NCI-H524 treated with DMSO at 0.1 percent for 48 hours (cell line): ENCODE measurements at regions not wholly inside any gene's neighbourhood (a gene's known extent, or its start where the extent isn't known, plus 50 kb on each side); places are given as distances from the start of the nearest gene placed in this dataset.

ENCODE experiments used
- DNase-seq: peaks from one replicate; lab custom pipeline; 2025; lab: John Stamatoyannopoulos, UW

DNA sequence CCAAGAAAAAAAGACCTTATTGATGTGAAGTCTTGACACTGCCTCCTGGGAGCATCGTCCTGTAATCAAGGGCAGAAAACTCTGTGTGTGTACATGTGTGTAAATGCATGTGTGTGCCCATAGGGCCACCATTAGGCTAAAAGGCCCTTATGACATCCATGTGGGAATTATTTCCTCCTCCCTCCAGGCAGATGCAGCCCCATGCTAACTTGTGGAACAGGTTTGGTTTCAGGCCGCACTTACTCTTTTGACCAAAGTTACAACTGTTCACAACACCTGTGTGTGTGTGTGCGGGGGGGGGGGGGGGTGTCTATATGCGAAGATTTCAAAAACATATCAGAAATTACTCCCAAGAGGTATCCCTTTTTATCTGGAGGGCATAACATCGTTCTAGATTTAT is 87.4 kb upstream of the SLC14A2 start:
- no peak for DNase-seq

GRCh38 chr18:45528712-45529336 is 86.5 kb upstream of the SLC14A2 start:
- no peak for DNase-seq

DNA sequence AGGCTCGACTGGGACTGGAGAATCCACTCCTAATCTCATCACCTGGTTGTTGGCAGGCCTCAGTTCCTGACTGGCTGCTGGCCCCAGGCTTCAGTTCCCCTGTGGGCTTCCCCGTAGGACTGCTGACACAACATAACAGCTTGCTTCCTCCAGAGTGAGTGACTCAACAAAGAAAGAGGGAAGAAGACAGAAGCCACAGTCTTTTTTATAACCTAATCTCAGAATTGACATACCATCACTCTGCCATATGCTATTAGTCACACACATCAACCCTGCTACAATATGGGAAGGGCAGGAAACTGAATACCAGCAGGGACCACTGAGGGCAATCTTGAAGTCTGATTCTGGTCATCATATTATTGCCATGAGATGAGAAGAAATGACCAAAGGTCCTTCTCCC is 76.8 kb upstream of the SLC14A2 start:
- DNase-seq, result no peak

- no peak for DNase-seq
Observed at GRCh38 chr18:45539491-45539891, 75.8 kb upstream of the SLC14A2 start.

- DNase-seq, result no peak
Observed at GRCh38 chr18:45540125-45540524, 75.2 kb upstream of the SLC14A2 start.

DNA sequence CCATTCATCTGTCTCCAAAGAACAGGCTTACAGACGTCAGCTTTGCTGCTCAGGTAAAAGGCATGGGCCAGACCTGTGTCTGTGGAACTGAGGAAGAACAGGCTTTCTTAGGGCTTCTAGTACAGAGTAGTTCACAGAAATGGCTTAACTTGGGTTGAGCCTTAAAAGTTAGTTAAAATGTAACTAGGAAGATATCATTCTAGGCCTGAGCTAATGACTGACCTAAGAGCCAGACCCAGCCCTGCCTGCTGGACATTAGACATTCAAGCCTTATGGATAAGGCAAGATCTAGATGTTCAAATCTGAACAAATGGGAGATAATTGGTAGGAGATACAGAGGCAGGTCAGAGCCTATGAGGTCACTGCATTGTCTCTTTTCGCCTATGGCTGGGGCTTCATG is 73.9 kb upstream of the SLC14A2 start:
- no peak for DNase-seq

GRCh38 chr18:45542043-45542442 is 73.2 kb upstream of the SLC14A2 start:
- no peak for DNase-seq

GRCh38 chr18:45547910-45548309 is 67.4 kb upstream of the SLC14A2 start:
- no peak for DNase-seq

DNA sequence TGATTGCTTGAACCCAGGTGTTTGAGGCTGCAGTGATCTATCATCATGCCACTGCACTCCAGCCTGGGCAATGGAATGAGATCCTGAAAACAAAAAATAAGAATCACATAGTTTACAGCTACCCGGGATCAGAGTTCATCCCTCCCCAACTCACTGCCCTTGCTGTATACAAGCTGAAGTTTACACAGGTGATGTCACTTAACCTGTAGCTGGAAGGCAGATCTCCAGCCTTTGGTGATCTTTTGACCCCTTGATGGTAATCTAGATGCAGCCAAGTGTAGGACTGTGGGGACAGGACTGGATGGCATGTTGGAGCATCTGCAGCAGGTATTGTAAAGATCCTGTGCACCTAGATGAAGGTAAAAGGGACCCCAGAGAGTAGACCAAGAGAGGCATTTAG is 66.7 kb upstream of the SLC14A2 start:
- no peak for DNase-seq

GRCh38 chr18:45549290-45549689 is 66.0 kb upstream of the SLC14A2 start:
- peak; percentile 25 for DNase-seq

GRCh38 chr18:45551142-45551815 is 64.0 kb upstream of the SLC14A2 start:
- no peak for DNase-seq

DNA sequence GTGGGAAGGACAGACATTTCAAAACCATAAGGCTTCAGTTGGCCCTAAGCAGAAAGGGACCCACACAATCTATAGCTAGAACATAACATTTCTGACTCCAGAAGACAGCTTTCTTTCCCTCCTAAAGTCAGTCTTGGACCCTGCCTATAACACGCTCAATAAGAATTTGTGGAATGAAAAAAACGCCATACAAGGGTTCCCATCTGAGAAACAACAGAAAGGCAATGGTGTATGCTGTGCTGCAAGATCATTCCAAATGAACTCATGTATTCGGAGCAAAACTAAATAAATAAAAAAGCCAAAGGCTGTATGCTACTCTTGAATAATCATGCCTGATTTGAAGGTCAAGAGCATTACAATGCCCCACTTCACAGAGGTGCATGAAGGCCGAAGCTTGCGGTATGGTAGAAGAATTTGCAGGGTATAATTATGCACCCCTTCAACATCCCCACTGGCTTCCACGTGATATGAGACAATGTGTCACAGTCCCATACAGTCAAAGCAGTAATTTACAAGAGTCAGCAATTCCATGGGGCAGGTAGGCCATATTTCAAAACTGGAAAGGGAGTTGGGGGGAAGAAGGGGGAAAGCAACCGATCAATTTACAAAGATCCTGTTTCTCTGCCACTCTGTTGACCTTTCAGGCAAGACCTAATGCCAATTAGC is 61.4 kb upstream of the SLC14A2 start:
- no peak for DNase-seq

DNA sequence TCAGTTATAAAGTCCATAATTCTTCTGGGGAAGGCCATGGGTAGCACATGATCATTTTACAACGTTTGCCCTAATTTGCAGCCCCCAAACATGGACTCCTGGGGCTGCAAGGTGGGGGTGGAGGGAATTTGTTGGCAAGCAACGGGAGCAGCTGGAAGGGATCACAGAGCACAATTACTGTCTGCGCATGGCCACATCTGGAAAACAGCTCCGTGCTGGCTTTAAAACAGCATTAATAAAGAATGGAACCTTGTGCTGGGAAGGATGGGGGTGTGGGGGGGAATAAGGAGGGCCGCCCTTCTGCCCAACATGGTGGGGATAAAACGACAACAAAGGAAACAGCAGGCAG is 60.9 kb upstream of the SLC14A2 start:
- no peak for DNase-seq

- DNase-seq, result no peak
Observed at GRCh38 chr18:45556222-45556621, 59.1 kb upstream of the SLC14A2 start.

DNA sequence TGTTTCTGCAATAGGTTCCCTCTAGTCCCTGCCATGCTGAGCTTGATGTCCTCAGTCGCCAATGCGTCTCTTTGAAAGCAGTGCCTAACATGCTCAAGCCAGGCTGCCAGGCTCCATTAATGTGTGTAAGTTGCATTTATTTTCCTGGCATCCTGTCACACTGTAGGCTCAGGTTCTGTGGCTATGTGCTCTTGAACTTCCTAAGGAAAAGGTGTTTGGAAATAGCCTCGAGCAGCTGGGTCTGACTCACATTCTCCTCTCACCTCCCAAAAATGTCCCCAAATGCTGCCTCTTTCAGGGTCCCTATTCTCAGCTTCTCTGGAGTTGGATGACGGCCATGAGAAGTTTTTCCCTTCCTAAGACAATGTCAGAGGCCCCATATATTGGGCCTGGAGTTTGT is 58.0 kb upstream of the SLC14A2 start:
- no peak for DNase-seq

DNA sequence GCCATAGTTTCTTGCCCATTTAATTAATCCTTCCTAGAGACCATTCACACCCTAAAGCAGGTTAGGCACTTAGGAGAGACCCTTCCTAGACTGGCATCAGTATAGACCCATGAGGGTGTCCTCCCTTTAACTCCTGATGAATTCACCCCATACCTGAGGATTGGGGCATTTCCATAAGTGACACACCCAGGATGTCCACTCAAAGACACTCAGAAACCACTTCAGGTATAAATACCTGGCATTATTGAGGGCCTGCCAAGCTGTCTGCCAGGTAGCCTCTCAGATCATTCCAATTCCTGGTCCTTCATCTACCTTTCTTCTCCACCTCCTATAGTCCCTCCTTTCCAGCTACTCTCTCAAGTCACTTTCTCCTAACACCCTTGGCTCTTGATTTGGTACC is 57.5 kb upstream of the SLC14A2 start:
- no peak for DNase-seq

GRCh38 chr18:45559258-45559657 is 56.0 kb upstream of the SLC14A2 start:
- DNase-seq, result no peak

GRCh38 chr18:45560870-45561269 is 54.4 kb upstream of the SLC14A2 start:
- no peak for DNase-seq

DNA sequence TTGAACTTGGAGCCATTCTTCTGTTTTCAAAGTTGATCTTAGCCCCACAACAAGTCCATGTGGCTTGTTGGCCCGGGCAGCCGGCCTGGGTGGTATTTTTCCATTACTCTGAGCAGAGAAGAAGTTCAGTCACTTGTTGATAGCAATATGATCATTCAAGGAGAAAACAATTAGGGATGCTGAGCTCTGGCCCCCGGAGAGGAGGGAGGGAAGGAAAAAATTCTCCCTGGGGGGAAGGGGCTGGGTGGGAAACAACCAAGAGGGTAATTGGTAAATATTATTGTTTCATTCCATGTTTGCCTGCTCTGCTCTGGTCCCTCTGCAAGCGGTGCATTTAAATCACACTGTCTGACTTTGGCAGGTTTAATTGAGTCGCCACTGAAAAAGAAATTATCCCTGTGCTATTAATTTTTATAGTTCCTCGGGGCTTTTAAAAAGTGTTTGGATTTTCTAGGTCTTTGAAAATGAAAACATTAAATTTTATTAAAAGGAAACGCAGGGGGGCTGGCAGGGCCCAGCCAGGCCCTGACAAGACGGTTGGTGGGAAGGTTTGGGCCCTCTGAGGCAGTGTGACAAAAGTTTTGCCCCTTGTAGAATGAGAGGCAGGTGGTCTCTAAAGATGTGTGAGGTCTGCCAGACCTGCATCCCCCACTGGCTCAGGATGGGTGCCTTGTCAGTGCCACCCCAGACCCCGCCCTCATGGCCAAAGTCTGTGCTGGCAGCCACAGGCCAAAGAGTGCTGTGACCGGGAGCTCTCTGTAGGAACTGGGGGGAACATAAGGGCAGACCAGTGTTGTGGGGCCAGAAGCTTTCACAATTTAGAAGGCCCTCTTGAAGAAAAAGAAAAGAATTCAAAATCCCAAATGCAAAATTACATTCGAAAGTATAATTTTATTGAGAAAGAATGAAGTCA is 52.5 kb upstream of the SLC14A2 start:
- no peak for DNase-seq

DNA sequence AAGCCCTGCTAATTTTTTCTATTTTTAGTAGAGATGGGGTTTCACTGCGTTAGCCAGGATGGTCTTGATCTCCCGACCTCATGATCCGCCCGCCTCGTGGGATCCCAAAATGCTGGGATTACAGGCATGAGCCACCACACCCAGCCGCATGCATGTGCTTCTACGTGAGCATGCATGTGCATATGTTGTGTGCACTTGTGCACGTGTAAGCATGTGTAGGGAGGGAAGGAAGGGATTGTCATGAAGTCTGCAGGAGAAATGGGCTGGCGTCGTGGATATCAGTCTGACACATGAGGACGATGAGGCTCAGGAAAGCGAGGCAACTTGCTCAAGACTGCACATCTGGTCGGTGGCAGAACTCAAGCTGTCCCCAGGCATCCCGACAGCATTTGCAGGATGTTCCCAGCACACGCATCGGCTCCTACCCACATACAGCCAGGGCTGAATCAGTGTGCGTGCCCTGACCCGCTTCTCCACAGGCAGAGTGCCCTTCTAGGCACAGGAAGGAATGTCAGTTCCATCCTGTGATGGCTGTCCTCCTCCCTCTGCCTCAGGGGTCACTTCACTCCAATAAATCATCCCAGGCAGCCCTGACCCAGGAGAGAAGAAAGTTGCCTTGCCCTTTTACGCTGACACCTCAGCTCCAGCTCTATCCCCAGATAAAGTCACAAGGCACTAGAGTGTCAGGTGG is 49.9 kb upstream of the SLC14A2 start:
- DNase-seq, result no peak
